ENCODE measurements at regions not wholly inside any gene's neighbourhood (a gene's known extent, or its start where the extent isn't known, plus 50 kb on each side); places are given as distances from the start of the nearest gene placed in this dataset.
"Not testable (repeated sequence)": the region's sequence is repeated elsewhere in the genome, so short reads cannot be mapped to it uniquely, and the experiment has no call there.

DNA sequence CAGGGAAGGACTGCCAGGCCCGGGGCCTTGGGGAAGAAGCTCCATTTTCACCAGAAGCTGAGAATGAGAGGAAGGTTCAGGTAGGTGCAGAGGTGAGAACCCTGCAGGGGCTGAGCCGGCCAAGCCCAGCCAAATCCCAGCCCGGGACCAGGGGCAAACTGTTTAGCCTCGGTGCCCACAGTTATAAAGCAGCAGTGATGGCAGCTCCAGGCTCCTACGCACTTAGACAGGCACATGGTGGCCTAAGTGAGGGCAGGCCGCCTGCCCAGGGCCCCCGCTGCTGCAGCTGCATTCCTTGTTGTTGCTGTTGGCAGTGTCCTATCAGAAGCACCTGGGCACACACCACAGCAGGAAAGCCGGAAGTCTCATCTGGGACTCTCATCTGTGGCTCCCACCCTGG is 159.9 kb upstream of the FOXD4L5 start:
- H3K9me3 ChIP-seq (ENCODE audit: control insufficient read depth in 1 of 2, insufficient read depth in 1 of 2, low read depth in 1 of 2, low read length in 2 of 2): no peaks in the 10 kb centered on the region

DNA sequence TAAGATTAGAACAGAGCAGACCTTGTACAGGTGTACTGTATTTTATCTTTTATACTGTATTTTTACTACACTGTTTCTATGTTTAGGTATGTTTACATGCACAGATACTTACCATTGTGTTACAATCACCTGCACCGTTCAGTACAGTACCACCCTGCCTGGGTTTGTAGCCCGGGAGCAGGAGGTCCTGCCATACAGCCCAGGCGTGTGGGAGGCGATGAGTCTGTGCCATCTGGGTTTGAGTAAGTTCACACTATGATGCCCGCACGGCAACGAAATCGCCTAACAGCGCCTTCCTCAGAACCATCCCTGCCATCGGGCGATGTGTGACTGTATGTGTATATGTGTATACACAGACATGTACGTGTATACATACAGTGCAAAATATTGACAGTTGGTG is 157.1 kb upstream of the FOXD4L5 start:
- RAD21 ChIA-PET (ENCODE audit: low non-redundant PET in 1 of 2, low total read pairs in 2 of 2, uncharacterized antibody in 2 of 2, unreplicated experiment in 2 of 2): not testable (repeated sequence)

More for the DNA sequence above, 159.9 kb upstream of the FOXD4L5 start:
- H3K27ac ChIP-seq (ENCODE audit: low read depth, low read length): no peak overlapping the region
- no peaks in the 10 kb centered on the region for H3K27me3 ChIP-seq (ENCODE audit: insufficient read depth, low read length)
- H3K4me1 ChIP-seq (ENCODE audit: control insufficient read depth in 1 of 2, insufficient read depth in 2 of 2, low read length in 2 of 2): no peaks in the 10 kb centered on the region
- H3K4me2 ChIP-seq (ENCODE audit: low read length): no peak overlapping the region
- no peaks in the 10 kb centered on the region for H4K20me1 ChIP-seq (ENCODE audit: insufficient read depth)
- H3K4me3 ChIP-seq (replicated peaks in 1 of 2; ENCODE audit: low read depth in 1 of 2, low read length in 2 of 2): no peak overlapping the region
- intact Hi-C loops (cut with micrococcal nuclease): no loop called here
- DNase-seq (ENCODE audit: low read depth, low spot score) (no peak), ATAC-seq (no peak)
- ChIA-PET CTCF (no interaction called here), RAD21 (ENCODE audit: low non-redundant PET in 1 of 2, low total read pairs in 2 of 2, uncharacterized antibody in 2 of 2, unreplicated experiment in 2 of 2) (no interaction called here), POLR2A (no interaction called here)
- TF ChIP-seq POLR2A (IDR thresholded peaks at IDR 0.05; ENCODE audit: borderline replicate concordance, extremely low read depth, insufficient read depth, insufficient read length) (no peak), POLR2AphosphoS5 (IDR thresholded peaks at IDR 0.05; ENCODE audit: low read depth, low read length) (no peak), EGR1 (IDR thresholded peaks at IDR 0.05; ENCODE audit: low read depth) (no peak), SRF (IDR thresholded peaks at IDR 0.05; ENCODE audit: low read depth) (no peak), ELF1 (IDR thresholded peaks at IDR 0.05; ENCODE audit: borderline replicate concordance, low read depth) (no peak), SIN3A (IDR thresholded peaks at IDR 0.05; ENCODE audit: low read depth) (no peak)
- TF ChIP-seq, protein P1, sequence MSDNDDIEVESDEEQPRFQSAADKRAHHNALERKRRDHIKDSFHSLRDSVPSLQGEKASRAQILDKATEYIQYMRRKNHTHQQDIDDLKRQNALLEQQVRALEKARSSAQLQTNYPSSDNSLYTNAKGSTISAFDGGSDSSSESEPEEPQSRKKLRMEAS (IDR thresholded peaks at IDR 0.05): no peak
- TF ChIP-seq, protein P2, sequence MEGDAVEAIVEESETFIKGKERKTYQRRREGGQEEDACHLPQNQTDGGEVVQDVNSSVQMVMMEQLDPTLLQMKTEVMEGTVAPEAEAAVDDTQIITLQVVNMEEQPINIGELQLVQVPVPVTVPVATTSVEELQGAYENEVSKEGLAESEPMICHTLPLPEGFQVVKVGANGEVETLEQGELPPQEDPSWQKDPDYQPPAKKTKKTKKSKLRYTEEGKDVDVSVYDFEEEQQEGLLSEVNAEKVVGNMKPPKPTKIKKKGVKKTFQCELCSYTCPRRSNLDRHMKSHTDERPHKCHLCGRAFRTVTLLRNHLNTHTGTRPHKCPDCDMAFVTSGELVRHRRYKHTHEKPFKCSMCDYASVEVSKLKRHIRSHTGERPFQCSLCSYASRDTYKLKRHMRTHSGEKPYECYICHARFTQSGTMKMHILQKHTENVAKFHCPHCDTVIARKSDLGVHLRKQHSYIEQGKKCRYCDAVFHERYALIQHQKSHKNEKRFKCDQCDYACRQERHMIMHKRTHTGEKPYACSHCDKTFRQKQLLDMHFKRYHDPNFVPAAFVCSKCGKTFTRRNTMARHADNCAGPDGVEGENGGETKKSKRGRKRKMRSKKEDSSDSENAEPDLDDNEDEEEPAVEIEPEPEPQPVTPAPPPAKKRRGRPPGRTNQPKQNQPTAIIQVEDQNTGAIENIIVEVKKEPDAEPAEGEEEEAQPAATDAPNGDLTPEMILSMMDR (IDR thresholded peaks at IDR 0.05 in 2 of 3, conservative IDR thresholded peaks at IDR 0.05 in 1 of 3; ENCODE audit: borderline replicate concordance in 1 of 3, insufficient read depth in 1 of 3, low read depth in 2 of 3, low read length in 2 of 3): no peak
- no peak overlapping the region for H3K9ac ChIP-seq (ENCODE audit: low read length)
- H3K79me2 ChIP-seq (ENCODE audit: insufficient read depth, low read length): no peaks in the 10 kb centered on the region
- no peaks in the 10 kb centered on the region for H3K36me3 ChIP-seq (ENCODE audit: control insufficient read depth in 1 of 2, insufficient read depth in 2 of 2, low read length in 2 of 2)
- no peaks in the 10 kb centered on the region for H3K9me2 ChIP-seq (ENCODE audit: insufficient read depth)
- H2AFZ ChIP-seq (ENCODE audit: low read depth, low read length, poor library complexity, severe bottlenecking): no peak overlapping the region
- no TSS peak for BruUV-seq (replicated peaks)

DNA sequence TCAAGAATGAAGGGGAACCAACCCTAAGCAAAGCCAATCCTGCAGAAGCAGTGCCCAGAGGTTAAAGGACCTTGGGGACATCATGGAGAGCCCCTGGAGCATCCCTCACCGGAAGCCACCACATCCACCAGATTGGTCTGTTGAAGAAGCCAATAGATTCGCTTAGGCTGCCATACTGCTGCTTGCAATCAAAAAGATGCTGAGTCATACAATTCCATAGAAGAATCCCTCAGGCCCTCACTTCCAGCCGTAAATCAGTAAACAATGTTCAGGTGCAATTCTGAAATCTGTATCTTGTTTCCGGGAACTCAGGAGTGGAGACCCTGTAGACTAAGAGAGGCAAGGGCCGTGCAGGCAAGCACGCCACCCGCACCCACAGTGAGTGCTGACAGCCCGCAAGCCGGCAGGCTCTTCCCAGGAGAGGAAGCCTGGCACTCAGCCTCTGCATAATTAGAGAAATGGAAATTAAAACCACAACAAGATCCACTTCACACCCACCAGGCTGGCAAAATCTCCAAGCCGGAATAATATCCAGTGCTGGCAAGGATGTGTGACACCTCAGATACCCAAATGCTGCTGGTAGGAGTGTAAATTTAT is 156.4 kb upstream of the FOXD4L5 start:
- H3K4me3 ChIP-seq (replicated peaks in 1 of 2; ENCODE audit: low read depth in 1 of 2, low read length in 2 of 2); H2AFZ ChIP-seq (ENCODE audit: low read depth, low read length, poor library complexity, severe bottlenecking); H3K9me3 ChIP-seq (ENCODE audit: control insufficient read depth in 1 of 2, insufficient read depth in 1 of 2, low read depth in 1 of 2, low read length in 2 of 2); H3K79me2 ChIP-seq (ENCODE audit: insufficient read depth, low read length); intact Hi-C loops (cut with micrococcal nuclease); H3K36me3 ChIP-seq (ENCODE audit: control insufficient read depth in 1 of 2, insufficient read depth in 2 of 2, low read length in 2 of 2); H3K27me3 ChIP-seq (ENCODE audit: insufficient read depth, low read length); H3K9ac ChIP-seq (ENCODE audit: low read length); H4K20me1 ChIP-seq (ENCODE audit: insufficient read depth); H3K27ac ChIP-seq (ENCODE audit: low read depth, low read length); BruUV-seq (replicated peaks); CTCF ChIA-PET; H3K9me2 ChIP-seq (ENCODE audit: insufficient read depth); POLR2A ChIA-PET; ATAC-seq; RAD21 ChIA-PET (ENCODE audit: low non-redundant PET in 1 of 2, low total read pairs in 2 of 2, uncharacterized antibody in 2 of 2, unreplicated experiment in 2 of 2); H3K4me1 ChIP-seq (ENCODE audit: control insufficient read depth in 1 of 2, insufficient read depth in 2 of 2, low read length in 2 of 2); DNase-seq (ENCODE audit: low read depth, low spot score); H3K4me2 ChIP-seq (ENCODE audit: low read length): not testable (repeated sequence)

More for the DNA sequence above, 157.1 kb upstream of the FOXD4L5 start:
- H3K27ac ChIP-seq (ENCODE audit: low read depth, low read length); H3K9me2 ChIP-seq (ENCODE audit: insufficient read depth); CTCF ChIA-PET; H3K4me2 ChIP-seq (ENCODE audit: low read length); H3K4me3 ChIP-seq (replicated peaks in 1 of 2; ENCODE audit: low read depth in 1 of 2, low read length in 2 of 2); ATAC-seq; POLR2A ChIA-PET; H3K9me3 ChIP-seq (ENCODE audit: control insufficient read depth in 1 of 2, insufficient read depth in 1 of 2, low read depth in 1 of 2, low read length in 2 of 2); H4K20me1 ChIP-seq (ENCODE audit: insufficient read depth); intact Hi-C loops (cut with micrococcal nuclease); H3K27me3 ChIP-seq (ENCODE audit: insufficient read depth, low read length); H3K36me3 ChIP-seq (ENCODE audit: control insufficient read depth in 1 of 2, insufficient read depth in 2 of 2, low read length in 2 of 2); H3K9ac ChIP-seq (ENCODE audit: low read length); H3K79me2 ChIP-seq (ENCODE audit: insufficient read depth, low read length); BruUV-seq (replicated peaks); H2AFZ ChIP-seq (ENCODE audit: low read depth, low read length, poor library complexity, severe bottlenecking); H3K4me1 ChIP-seq (ENCODE audit: control insufficient read depth in 1 of 2, insufficient read depth in 2 of 2, low read length in 2 of 2); DNase-seq (ENCODE audit: low read depth, low spot score): not testable (repeated sequence)
